ENCODE measurements at regions not wholly inside any gene's neighbourhood (a gene's known extent, or its start where the extent isn't known, plus 50 kb on each side); places are given as distances from the start of the nearest gene placed in this dataset.

- TF ChIP-seq CTCF (IDR thresholded peaks at IDR 0.05) (no peak), EP300 (IDR thresholded peaks at IDR 0.05) (no peak)
These were observed 732.4 kb downstream of the MATN1 start for GRCh38 chr1:29991025-29991424.

Data from ovary (tissue), 3 donors.